ENCODE measurements at regions not wholly inside any gene's neighbourhood (a gene's known extent, or its start where the extent isn't known, plus 50 kb on each side); places are given as distances from the start of the nearest gene placed in this dataset.

DNA sequence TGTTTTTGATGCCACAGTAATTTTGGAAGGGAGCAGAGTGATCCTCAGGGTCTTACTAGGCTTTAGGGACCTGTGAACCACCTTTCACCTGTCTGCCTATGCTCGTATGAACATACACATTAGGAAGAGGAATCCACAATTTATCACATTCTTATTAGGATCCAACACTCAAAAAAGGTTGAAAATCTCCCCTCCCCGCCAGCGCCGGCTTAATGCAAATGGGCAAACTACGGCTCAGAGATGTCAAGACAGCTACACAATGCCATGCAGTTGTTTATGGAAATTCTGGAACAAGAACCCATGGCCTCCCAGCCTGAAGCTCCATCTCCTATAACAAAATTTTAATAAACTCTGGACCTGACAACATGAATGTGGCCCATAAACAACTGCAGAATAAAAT lies 375.9 kb upstream of the ACVR2A start:
- intact Hi-C loops (cut with DNase I), result no loop called here

DNA sequence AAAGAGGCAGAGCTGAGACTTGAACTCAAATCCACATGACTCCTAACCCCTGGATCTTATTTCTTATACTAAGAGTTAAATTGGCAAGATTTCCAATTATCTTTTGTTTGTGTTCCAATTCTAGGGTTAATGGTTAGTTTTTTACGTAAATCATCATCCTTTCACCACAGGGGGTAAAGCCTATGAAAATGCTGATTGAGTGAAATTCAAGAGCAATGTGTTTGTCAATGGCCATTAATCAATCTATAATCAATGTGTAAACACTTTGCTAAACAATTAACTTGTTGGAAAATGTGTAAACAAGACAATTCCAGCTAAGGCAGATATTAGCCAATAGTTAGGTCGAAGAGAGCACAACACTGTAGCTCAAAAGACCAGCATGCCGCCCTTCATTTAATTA lies 376.5 kb upstream of the ACVR2A start:
- no peaks in the 10 kb centered on the region for H3K4me1 ChIP-seq
- no peak overlapping the region for H3K4me3 ChIP-seq
- H3K27me3 ChIP-seq, result no peaks in the 10 kb centered on the region
- TF ChIP-seq POLR2AphosphoS5 (IDR thresholded peaks at IDR 0.05) (no peak), POLR2A (IDR thresholded peaks at IDR 0.05) (no peak), EP300 (IDR thresholded peaks at IDR 0.05) (no peak)
- TF ChIP-seq, protein P1, sequence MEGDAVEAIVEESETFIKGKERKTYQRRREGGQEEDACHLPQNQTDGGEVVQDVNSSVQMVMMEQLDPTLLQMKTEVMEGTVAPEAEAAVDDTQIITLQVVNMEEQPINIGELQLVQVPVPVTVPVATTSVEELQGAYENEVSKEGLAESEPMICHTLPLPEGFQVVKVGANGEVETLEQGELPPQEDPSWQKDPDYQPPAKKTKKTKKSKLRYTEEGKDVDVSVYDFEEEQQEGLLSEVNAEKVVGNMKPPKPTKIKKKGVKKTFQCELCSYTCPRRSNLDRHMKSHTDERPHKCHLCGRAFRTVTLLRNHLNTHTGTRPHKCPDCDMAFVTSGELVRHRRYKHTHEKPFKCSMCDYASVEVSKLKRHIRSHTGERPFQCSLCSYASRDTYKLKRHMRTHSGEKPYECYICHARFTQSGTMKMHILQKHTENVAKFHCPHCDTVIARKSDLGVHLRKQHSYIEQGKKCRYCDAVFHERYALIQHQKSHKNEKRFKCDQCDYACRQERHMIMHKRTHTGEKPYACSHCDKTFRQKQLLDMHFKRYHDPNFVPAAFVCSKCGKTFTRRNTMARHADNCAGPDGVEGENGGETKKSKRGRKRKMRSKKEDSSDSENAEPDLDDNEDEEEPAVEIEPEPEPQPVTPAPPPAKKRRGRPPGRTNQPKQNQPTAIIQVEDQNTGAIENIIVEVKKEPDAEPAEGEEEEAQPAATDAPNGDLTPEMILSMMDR (IDR thresholded peaks at IDR 0.05), result no peak
- H3K27ac ChIP-seq, result no peak overlapping the region
- H3K36me3 ChIP-seq, result no peaks in the 10 kb centered on the region
- WGBS, 2 donors, result 87 to 93% methylated on average over 3 of the region's 3 CpGs
- intact Hi-C loops (cut with DNase I), result no loop called here
- H3K9me3 ChIP-seq, result no peaks in the 10 kb centered on the region
- DNase-seq, result no peak

More for the DNA sequence above, 375.9 kb upstream of the ACVR2A start:
- 87 to 94% methylated on average over 5 of the region's 5 CpGs for WGBS, 2 donors
- H3K27ac ChIP-seq, result no peak overlapping the region
- no peaks in the 10 kb centered on the region for H3K36me3 ChIP-seq
- H3K27me3 ChIP-seq, result no peaks in the 10 kb centered on the region
- DNase-seq, result no peak
- no peak for TF ChIP-seq EP300 (IDR thresholded peaks at IDR 0.05)
- no peaks in the 10 kb centered on the region for H3K9me3 ChIP-seq
- H3K4me1 ChIP-seq, result no peaks in the 10 kb centered on the region
- H3K4me3 ChIP-seq, result no peak overlapping the region

DNA sequence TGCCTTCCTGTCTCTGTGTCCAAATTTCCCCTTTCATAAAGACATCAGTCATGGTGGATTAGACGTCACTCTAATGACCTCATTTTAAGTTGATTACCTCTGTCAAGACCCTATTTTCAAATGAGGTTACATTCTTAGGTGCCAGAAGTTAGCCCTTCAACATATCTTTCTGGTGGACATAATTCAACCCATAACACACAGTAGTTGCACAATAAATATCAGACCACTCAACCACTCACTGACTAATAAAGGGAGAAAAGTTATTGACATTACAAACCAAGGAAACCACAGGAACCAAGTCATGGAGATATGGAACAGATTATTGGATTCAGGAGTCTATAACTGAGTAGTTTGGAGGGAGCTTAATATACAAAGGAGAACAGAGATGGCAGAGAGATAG lies 377.4 kb upstream of the ACVR2A start:
- no peaks in the 10 kb centered on the region for H3K36me3 ChIP-seq
- TF ChIP-seq, protein P1 (IDR thresholded peaks at IDR 0.05), result no peak
- TF ChIP-seq POLR2A (IDR thresholded peaks at IDR 0.05) (no peak), EP300 (IDR thresholded peaks at IDR 0.05) (no peak)
- WGBS, 2 donors, result 86 to 88% methylated on average over 1 of the region's 1 CpG
- no peaks in the 10 kb centered on the region for H3K4me1 ChIP-seq
- no peaks in the 10 kb centered on the region for H3K27me3 ChIP-seq
- no peaks in the 10 kb centered on the region for H3K9me3 ChIP-seq
- no peak for DNase-seq
- intact Hi-C loops (cut with DNase I), result no loop called here
- no peak overlapping the region for H3K4me3 ChIP-seq
- H3K27ac ChIP-seq, result no peak overlapping the region

DNA sequence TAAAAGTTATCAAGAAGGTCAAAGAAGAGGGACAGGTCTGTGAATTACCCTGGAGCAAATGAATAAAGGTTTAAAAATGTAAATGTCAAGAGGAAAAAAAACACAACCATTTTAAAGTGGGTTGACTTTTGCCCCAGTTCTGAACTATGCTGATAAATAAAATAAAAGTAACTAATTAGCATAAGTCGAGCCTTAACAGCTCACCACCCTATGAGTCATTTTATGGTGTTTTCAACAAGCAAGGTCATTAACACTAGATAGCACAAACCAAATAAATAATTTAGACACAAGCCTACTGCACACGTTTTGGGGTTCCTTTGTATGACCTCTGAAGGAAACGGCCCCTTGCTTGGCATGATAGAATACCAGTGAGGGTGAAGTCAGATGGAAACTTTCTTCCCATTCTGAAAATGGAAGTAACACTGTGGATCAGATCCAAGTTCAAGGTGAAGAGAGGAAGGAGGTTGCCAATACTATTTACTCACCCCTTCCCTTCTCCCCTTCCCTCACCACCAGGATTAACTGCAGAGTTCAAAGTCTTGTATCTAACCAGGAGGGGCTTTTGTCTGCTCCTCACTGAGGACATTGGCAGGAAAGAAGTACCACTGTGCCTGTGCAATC lies 380.0 kb upstream of the ACVR2A start:
- no peak overlapping the region for H3K27ac ChIP-seq
- H3K4me1 ChIP-seq, result no peaks in the 10 kb centered on the region
- H3K9me3 ChIP-seq, result no peaks in the 10 kb centered on the region
- TF ChIP-seq POLR2AphosphoS5 (IDR thresholded peaks at IDR 0.05) (no peak), EP300 (IDR thresholded peaks at IDR 0.05) (no peak), POLR2A (IDR thresholded peaks at IDR 0.05) (no peak)
- TF ChIP-seq, protein P1 (IDR thresholded peaks at IDR 0.05), result no peak
- no peaks in the 10 kb centered on the region for H3K27me3 ChIP-seq
- no peak overlapping the region for H3K4me3 ChIP-seq
- H3K36me3 ChIP-seq, result no peaks in the 10 kb centered on the region
- 32 to 60% methylated on average over 3 of the region's 3 CpGs for WGBS, 2 donors
- intact Hi-C loops (cut with DNase I), result no loop called here
- DNase-seq, result no peak

DNA sequence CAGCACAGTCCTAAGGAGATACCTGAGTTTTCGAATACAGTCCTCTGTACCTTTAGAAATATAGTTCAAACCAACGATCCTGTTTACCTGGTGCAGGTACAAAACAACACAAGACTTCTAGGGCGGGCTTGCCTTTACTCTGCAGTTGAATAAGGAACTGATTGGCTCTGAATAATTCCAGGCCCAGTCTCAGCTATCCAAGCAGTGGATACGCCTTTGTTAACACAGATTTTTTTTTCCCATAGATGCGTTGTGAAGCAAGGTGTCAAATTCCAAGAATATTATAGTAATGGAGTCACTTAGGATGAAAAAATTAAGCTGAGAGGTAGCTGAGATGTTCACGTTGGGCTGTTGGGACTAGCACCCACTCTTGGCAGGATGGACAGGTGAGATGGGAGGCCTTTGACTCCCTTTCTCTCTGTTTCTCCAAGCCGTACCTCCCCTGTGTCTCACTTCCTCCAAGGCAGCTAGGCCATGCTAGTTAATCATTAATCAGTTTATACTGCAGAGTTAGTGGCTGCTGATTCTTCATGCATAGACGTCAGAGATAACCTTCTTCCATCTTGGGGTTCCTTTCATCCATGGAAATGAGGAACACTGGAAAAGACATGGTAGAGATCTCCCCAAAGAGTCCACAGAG lies 380.8 kb upstream of the ACVR2A start:
- no peak overlapping the region for H3K4me3 ChIP-seq
- intact Hi-C loops (cut with DNase I), result no loop called here
- no peaks in the 10 kb centered on the region for H3K27me3 ChIP-seq
- H3K36me3 ChIP-seq, result no peaks in the 10 kb centered on the region
- no peak for DNase-seq
- TF ChIP-seq POLR2AphosphoS5 (IDR thresholded peaks at IDR 0.05) (no peak), POLR2A (IDR thresholded peaks at IDR 0.05) (no peak), EP300 (IDR thresholded peaks at IDR 0.05) (no peak)
- TF ChIP-seq, protein P1 (IDR thresholded peaks at IDR 0.05), result no peak
- H3K9me3 ChIP-seq, result no peaks in the 10 kb centered on the region
- 34 to 78% methylated on average over 8 of the region's 8 CpGs for WGBS, 2 donors
- no peaks in the 10 kb centered on the region for H3K4me1 ChIP-seq
- no peak overlapping the region for H3K27ac ChIP-seq

Data from sigmoid colon (tissue), 6 donors.